GM18499 (cell line): ENCODE measurements at regions not wholly inside any gene's neighbourhood (a gene's known extent, or its start where the extent isn't known, plus 50 kb on each side); places are given as distances from the start of the nearest gene placed in this dataset.

Experiments
- ATAC-seq: cut with Tn5 transposase; IDR thresholded peaks from one replicate; pipeline ENCODE4 v1.9.1; 2021; ENCODE audit warnings: moderate number of reproducible peaks; ENCODE audit not compliant: insufficient read depth, unreplicated experiment

DNA sequence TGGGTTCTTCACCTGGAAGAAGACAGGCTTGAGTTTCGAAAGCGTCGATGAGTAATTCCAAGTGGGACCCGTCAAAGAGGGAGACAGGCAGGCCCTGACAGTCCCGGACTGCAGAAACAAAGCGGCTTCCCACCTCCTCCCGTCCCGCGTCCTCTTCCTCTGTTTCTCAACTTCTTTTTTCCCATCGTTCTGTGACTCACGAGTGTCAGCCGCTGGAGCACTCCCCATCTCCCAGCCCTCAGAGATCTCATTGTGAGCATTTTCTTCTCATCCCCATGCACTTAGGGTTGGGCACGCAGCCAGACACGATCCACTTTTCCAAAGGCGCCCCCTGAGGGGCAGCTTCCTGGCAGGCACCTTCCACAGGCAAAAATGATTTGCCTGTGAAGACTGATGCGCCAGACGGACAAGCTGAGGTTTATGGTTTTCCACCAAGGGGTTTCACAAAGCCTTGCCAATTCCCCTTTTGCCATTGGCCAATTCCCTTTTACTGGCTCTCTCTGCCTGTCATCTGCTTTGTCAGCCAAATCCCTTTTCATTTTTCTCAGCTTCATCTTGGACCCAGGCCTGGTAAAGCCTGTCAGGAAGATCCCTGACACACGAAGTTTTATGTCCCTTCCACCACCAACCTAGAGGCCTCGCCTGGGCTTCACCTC, 86.5 kb upstream of the ANKRD55 start:
- ATAC-seq = no peak

DNA sequence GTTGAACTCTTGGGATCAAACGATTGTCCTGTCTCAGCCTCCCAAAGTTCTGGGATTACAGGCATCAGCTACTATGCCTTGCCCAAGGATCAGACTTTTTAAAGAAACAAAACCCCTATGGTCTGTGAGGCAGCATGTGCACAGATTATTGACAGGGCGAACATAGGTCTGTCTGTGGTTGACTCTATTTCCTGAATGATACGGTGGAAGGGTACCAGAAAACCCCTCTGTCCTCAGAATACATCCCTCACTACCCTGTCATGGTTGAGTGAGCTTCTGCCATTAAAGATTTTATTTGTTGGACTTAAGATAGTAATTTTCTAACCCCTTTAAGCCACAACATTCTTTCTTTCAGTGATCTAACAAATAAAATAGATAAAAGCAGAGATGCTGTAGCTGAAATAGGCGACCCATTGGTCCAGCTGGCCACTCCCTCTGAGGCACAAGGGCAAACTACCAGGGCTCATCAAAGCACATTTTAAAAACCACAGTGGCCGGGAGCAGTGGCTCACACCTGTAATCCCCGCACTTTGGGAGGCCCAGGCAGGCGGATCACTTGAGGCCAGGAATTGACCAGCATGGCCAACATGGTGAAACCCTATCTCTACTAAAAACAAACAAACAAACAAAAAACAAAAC, 84.9 kb upstream of the ANKRD55 start:
- ATAC-seq = no peak

DNA sequence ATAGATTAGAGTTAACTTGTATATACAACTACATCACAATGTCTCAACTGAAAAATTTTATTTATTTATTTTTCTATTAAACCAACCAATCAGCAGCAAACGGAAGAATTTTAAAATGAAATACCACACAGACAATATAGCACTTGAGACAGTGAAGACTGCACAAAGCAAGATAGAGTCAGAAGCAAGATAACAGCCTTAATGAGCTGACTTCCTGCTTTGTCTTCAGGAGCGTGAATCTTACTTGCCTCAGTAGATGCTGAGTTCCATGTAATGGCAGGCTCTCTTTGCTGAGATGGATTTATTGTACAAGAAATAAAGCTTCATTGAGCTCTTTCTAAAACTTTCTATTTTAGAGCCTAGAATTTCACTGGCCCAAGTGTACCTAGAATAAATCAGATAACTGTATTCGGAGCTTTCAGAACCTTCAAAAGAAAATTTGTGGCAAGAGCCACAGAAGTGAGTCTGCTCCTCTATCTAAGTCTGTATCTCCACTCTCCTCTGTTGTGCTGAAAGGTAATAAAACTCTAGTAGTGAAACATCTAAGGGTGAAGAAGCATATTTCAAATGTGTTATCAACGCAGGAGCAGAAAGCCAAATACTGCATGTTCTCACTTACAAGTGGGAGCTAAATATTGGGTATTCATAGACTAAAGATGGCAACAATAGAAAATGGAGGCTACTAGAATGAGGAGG, 83.3 kb upstream of the ANKRD55 start:
- no peak for ATAC-seq

DNA sequence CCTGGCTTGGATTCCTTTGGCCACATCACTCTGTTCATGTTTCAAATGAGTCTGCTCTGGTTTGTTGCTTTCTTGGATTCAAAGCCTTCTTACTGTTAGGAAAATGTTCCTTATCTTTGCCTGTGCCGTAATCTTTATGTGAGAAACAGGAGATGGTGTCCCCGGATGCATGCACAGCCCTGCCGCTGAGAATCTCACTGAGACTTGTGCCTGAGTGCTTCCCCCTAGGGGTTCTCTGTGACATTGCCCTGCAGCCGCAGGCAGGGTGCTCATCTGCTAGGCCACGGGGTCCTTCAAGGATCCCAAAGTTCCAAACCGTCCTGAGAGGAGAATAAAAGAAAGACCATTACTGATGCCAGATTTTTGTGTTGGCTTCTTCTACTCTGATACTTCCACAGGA, 81.4 kb upstream of the ANKRD55 start:
- no peak for ATAC-seq

DNA sequence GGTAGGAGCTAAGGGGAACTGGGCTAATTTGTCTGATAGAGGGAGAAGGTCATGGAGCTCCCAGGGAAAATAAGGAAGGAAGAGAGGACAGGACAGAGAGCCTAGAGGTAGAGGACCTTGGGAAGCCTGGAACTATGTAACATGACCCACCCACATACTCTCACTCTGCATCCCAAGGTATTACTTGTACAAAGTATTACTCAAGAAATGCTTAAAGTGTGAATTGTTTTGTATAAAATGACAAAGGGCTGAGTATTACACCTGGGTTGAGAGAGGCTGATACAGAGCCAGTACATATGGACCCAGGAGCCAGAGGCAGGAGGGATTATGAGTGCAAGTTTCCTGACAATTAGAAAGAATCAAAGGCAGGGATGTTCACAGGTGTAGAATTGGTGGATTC, 80.5 kb upstream of the ANKRD55 start:
- no peak for ATAC-seq

DNA sequence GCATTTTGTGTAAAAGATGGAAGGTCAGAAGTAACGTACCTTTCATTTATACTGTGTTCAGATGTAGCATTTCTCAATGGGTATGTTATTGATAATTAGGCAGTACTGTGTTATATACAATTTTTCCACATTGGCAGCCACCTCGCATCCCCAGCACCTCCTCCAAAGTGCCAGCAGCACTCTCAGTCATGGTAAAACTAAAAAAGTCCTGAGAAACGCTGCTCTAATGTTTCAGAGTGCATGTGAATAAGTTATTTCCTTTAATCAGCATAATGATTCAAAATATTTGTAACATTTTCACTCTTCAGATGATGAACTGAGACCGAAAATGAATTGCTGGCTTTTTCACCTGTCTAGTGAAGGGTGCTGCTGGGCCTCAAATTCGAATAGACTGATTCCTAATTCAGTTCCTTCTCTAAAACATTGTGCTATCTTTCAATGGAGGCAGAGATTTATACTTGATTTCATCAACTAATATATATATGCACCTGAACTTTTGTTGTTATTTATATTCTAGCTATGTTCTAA, 79.9 kb upstream of the ANKRD55 start:
- no peak for ATAC-seq

DNA sequence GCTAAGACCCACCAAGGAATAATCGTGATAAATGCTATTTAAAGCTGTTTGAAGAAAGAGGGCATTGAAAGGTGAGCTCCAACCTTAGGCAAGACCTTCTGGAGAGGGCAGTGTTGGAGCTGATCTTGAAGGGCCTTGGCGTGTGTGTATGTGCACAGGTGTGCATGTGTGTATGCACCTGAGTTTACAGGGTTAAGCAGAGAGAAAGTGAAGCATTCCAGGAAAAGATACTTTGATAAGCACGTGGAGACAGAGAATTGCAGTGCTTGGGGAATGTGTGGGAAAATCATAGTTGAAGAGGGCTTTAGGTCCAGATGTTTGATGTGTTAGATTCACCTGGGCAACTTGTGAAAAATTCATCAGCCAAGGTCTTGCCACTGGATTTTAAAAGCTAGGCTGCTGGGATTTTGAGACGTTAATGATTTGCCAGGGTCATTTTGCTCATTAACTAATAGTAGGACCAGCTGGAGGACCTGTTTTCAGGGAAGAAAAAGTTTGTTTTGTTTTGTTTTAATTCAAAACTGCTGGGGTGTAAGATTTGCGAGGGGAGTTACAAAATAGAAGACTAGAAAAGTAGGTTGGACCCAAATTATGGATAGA, 78.3 kb upstream of the ANKRD55 start:
- no peak for ATAC-seq

DNA sequence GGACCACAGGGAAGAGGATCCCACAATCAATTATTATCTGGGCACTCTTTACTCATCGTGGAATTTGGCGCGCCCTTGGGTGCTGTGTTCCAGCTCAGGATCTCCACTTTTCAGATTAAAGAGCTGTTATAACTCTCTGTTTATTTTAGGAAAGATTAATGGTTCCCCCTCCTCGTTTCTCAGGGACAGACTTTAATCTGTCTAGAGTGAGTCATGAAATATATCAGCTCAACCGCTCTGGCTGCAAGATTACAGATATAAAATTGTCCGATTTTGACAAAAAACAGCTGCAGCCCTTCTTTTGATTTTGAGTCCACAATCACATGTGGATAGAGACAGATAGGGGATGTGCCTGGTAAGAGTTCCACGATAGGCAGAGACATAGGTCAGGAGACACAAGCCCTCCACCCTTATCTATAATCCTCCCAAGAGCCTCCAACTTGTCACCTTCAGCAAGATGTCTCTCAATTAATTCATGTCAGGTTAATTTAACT, 77.6 kb upstream of the ANKRD55 start:
- ATAC-seq = no peak

DNA sequence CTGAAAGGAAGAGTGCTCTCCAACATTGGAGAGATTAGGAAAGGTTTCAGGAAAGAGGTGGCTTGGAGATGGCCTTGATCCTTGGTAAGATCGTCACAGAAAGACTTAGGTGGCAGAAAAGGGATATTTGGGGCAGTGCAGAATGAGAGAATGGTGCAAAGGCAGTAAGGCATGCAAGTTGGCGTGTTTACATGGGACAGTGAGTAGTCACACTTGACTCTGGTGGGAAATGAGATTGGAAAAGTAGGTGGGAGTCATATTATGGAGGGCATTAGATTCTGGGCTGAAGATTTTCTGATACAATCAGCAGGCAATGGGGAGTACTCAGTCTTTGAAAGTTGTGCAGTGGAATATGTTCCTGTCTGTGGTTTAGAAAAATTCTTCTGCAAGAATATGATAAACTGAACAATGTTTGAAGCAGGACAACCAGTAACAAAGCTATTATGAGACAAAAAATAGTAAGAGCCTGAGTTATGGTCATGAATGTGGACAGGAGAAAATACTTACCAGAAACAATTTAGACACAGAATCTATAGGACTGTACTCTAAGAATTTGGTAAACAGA, 76.2 kb upstream of the ANKRD55 start:
- no peak for ATAC-seq

DNA sequence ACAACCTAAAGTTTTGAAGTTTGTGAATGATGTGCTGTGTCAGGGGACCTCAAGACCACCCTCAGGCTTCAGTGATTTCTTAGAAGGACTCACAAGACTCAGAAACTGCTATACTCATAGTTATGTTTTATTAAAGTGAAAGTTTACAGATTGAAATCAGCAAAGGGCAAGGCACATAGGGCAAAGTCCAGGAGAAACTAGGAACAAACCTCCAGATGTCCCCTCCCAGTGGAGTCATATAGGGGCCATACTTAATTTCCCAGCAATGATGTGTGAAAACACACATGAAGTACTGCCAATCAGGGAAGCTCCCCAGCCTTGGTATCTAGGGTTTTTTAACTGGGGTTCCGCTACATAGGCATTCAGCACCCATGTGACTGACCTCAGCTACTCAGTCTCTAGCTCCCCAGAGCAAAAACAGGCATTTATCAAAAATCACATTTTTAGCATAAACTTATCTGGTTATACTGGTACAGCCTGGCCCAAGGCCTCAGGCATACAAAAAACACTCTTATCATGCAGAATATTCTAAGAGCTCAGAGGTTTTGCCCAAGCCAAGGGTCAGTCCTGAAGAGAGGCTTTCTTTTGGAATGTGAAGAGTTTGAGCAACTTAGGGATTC, 74.7 kb upstream of the ANKRD55 start:
- ATAC-seq = no peak

DNA sequence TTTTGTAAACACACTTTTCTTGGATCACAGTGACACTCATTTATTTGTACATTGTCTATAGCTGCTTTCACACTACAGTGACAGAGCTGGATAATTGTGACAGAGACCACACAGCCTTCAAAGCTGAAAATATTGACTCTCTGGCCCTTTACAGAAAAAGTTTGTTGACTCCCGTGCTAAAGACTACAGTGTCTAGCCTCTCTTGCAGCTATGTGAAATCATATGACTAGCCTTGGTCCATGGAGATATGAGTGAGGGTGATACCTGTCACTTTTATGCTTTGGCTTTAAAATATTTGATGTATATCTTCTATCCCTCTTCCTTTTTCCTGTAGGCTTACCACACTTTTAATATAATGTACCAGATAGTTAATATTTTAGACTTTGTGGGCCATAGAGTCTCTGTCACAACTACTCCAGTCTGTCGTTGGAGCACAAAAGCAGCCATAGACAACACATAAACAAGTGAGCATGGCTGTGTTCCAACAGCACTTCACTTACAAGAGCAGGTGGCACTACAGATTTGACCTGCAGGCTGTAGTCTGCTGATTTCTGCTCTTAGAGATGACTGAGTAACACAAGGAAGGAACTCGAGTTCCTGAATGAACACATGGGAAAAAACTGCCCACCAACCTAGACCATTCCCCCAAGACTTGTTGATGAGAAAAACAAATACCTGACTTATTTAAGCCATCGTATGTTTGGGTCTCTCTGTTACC, 73.5 kb upstream of the ANKRD55 start:
- ATAC-seq = no peak

DNA sequence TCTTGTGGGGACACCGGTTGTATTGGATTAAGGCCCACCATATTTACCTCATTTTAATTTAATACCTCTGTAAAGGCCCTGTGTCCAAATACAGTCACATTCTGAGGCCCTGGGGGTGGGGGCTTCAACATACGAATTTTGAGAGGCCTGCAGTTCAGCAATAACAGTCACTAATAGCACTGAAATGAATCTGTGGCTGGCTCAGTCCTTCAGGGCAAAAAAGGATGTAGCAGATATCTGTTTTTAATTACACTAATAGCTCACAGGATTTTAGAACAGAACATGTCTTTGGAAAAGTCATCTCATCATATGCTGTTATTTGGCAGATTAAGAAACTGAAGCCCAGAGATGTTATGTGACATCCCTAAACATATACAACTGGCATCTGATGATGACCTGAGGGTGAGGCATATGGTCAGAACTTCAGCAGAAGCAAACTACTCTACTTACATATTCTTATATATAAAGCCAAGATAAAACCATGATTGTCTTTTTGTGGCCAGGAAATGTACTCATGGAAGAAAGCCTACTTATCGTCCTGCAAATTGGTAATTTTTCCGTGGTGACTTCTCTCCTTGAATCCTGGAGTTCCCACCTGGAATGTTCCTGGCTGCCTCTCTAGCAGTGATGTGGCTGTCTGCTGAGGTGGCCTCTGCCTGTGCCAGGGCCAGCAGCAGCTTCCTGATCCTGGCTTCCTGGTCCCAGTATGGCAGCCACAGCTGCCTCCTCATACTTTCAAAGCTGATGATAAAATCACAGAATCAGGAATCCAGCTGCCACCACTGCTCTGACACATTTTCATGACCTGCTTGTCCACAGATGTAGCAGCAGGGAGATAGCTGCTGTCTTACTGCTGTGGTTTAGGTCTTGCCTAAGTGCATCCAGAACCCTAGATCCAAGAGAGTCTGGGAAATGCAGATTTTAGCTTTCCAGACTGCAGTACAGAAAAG, 72.1 kb upstream of the ANKRD55 start:
- ATAC-seq = no peak

DNA sequence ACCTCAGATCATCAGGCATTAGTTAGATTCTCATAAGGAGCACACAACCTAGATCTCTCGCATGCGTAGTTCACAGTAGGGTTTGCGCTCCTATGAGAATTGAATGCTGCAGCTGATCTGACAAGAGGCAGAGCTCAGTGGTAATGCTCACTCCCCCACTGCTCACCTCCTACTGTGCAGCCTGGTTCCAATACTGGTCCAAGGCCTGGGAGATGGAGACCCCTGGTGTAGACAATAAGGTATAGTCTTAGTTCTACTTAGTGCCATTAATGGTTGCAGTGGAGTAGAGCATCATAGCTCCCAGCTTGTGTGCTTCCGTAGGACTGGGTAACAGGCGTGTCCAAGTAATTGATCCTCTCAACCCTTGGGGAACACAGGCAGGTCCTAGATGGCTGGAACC, 70.4 kb upstream of the ANKRD55 start:
- no peak for ATAC-seq

DNA sequence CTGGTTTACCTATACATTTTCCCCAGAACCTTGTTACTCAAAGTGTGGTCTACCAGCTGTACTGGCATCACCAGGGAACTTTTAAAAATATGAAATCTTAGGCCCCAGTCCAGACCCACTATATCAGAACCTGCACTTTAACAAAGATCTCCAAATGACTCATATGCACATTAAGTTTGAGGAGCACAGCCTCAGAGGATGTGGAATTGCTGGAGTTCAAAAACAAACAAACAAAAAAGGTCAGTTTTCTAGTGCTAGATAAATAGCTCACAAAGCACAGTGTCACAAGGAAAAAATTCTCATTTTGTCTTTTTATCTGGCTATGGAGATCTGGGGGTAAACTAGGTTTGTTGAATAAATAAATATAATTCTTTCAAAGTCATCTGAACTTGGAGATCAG, 68.9 kb upstream of the ANKRD55 start:
- ATAC-seq = no peak

DNA sequence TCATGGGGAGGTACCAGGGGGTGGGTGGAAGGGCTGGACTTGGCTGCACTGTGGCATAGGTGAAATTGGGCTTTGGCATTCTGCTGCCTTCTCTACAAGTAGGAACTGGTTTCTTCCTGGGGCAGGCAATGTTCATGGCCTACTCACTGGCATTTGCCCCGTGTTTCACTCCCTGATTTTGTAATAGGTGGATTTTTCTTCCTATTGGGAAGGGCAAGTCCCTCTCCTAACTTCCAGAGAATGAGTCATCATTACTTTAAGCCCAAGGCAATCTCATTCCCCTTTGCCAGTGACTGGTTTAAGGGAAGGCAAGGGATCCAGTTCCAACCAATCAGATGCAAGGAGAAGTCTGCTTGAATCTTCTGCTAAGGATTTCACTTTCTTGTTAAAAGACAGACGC, 67.9 kb upstream of the ANKRD55 start:
- ATAC-seq = no peak

DNA sequence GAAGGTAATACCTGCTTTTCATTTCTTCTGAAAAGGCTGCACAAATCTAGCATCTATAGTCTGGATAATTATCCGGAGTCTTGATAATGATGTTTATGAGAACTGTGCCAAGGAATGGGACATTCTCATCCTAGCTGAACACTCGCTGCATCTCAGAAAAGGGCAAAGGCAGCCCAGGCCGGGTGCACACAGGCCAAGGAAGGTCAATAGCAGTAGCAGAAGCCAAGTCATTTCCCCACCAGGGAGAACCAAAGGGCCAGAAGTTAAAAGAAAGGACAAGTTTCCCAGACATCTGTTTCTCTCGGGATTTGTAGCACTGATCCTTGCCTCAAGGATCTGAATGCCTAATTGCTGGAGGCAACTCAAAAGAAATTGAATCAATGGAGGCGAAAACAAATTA, 66.1 kb upstream of the ANKRD55 start:
- ATAC-seq = no peak

DNA sequence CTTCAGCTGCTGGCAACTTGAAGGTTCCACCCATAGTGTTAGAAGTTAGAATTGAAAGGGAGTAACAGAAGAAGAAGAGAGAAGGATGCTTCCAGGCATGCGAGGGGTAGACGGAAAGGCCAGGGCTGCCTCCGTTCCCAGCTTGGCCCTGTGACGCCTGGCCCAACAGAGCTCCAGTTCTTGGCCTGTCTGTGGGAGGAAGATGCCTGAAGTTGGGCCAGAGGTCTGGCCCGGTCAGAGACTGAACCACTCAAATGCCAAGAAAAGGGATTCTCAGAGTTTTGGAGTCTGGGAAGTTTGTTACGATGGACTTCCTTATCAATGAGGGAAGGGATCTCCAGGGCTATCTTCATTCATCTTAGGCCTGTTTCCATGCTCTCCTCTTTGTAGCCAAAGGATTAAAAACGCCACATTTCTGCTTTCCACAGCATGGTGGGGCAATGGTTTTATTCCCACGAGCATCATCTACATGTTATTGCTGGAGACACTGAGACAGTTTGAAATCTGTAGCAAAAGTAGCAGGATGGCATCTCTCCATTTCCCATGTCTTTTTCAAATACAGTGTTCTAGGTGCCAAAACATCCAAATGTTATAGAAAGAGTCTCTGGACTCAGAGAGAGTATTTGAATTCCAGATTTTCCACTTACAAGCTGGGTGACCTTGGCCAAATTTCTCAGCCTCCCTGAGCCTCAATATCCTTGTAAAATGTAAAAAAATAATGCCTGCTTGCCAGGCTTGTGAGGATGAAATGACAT, 65.4 kb upstream of the ANKRD55 start:
- ATAC-seq = no peak

DNA sequence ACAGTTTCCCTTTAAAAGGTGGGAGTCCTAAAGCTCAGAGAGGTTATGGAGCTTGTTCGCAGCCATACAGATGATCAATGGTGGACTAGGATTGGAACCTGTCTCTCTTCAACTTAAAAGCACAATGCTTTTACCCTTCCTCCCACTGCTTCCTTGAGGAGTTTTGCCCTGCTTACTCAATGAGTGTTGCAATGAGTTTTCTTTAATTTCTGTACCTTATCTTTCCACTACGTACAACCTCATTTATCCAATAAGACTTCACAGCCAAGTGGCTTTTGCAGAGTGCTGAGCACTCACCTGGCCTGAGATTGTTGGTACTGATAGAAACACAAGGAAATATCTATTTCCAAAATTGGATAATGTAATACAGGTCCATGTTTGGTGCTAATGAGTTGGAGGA, 64.7 kb upstream of the ANKRD55 start:
- no peak for ATAC-seq
